Sigmoid colon (tissue), 6 donors: ENCODE measurements at regions not wholly inside any gene's neighbourhood (a gene's known extent, or its start where the extent isn't known, plus 50 kb on each side); places are given as distances from the start of the nearest gene placed in this dataset.

ENCODE experiments used
- DNase-seq: peaks from one replicate; pipeline ENCODE4 v3.0.0-alpha.2; 2019
- H3K27ac ChIP-seq, 4 donors: fragments of 200-600 bp; sonication (generic); one replicate each; pipeline ENCODE4 v1.5.1; 2016 to 2019; ENCODE audit warnings: mild to moderate bottlenecking in 1 of 4
- H3K27me3 ChIP-seq, 3 donors: fragments of 200-600 bp; sonication (generic); one replicate each; pipeline ENCODE4 v1.5.1; 2019; ENCODE audit warnings: mild to moderate bottlenecking in 1 of 3
- H3K36me3 ChIP-seq, 4 donors: fragments of 200-600 bp; sonication (generic); one replicate each; pipeline ENCODE4 v1.5.1; 2016 to 2019
- H3K4me1 ChIP-seq, 4 donors: fragments of 200-600 bp; sonication (generic); one replicate each; pipeline ENCODE4 v1.5.1; 2017 to 2019
- H3K4me3 ChIP-seq, 4 donors: fragments of 200-600 bp; sonication (generic); one replicate each; pipeline ENCODE4 v1.5.1; 2017 to 2019; ENCODE audit warnings: mild to moderate bottlenecking in 2 of 4, moderate library complexity in 1 of 4
- H3K9me3 ChIP-seq, 4 donors: fragments of 200-600 bp in 3 of 4; sonication (generic) in 3 of 4; one replicate each; pipeline versions ENCODE4 v1.5.1 to v1.6.1; 2013 to 2019
- CTCF ChIP-seq, 4 experiments: fragments of 450-650 bp in 3 of 4; fragments of 200-600 bp in 1 of 4; IDR thresholded peaks; one replicate each; pipeline ENCODE4 v1.5.1; 2016 to 2019; ENCODE audit warnings: antibody characterized with exemption in 4 of 4, mild to moderate bottlenecking in 3 of 4, moderate library complexity in 2 of 4
- EP300 ChIP-seq, 4 donors: sonication (generic); formaldehyde crosslinking; IDR thresholded peaks; one replicate each; pipeline ENCODE4 v1.6.1; 2017; ENCODE audit warnings: antibody characterized with exemption in 4 of 4
- POLR2A ChIP-seq, 2 donors: fragments of 450-650 bp; IDR thresholded peaks; one replicate each; pipeline ENCODE4 v1.6.1; 2016; ENCODE audit warnings: antibody characterized with exemption in 2 of 2, mild to moderate bottlenecking in 2 of 2, moderate library complexity in 2 of 2
- POLR2AphosphoS5 ChIP-seq, 4 donors: sonication (generic); formaldehyde crosslinking; IDR thresholded peaks; one replicate each; pipeline ENCODE4 v1.6.1; 2017; ENCODE audit warnings: antibody characterized with exemption in 4 of 4
- WGBS, 2 donors: extraction: QIAGEN DNeasy Blood & Tissue Kit; methylation state at CpG; one replicate each; pipeline ENCODE4 v1.1.7; 2013; 5-methylcytosine and 5-hydroxymethylcytosine counted together
- intact Hi-C: fragments of 100-400 bp; cut with DNase I; formaldehyde crosslinking; loops from one replicate; pipeline ENCODE4 v1.15.1; 2023
- donor health status: healthy with polysubstance abuse.
- donor health status: healthy.

- intact Hi-C loops = no loop called here
- DNase-seq = no peak
- Histone ChIP-seq H3K36me3 (no peaks in the 10 kb centered on the region), H3K27ac (no peak overlapping the region), H3K27me3 (no peaks in the 10 kb centered on the region), H3K4me3 (no peak overlapping the region), H3K4me1 (no peaks in the 10 kb centered on the region), H3K9me3 (no peaks in the 10 kb centered on the region)
- TF ChIP-seq CTCF (IDR thresholded peaks at IDR 0.05) (no peak), POLR2A (IDR thresholded peaks at IDR 0.05) (no peak), POLR2AphosphoS5 (IDR thresholded peaks at IDR 0.05) (no peak), EP300 (IDR thresholded peaks at IDR 0.05) (no peak)
- WGBS, 2 donors = 69% methylated on average over 8 of the region's 8 CpGs
Observed at GRCh38 chr14:78090864-78091263, 79.3 kb upstream of the NRXN3 start.

DNA sequence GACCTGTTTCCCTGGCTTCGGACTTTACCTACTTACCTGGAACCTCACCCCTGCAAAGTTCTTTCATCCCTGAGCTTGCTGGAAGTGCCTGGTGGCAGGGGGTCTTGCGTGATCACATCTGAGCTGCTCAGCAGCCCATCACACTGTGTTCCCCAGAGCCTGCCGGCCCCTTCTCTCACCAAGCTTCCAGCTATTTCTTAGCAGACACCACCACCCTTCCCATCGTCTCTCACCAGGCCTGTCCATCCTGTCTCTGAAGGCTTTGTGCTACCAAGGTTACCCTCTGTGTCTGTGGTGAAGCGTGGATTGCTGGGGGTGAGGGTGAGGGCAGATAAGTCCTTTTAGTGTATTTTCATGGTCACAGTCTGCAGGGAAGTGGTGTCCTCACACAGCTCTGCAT lies 78.8 kb upstream of the NRXN3 start:
- Histone ChIP-seq H3K27ac (no peak overlapping the region), H3K27me3 (no peaks in the 10 kb centered on the region), H3K4me3 (no peak overlapping the region), H3K9me3 (no peaks in the 10 kb centered on the region), H3K4me1 (no peaks in the 10 kb centered on the region), H3K36me3 (no peaks in the 10 kb centered on the region)
- 82% methylated on average over 5 of the region's 5 CpGs for WGBS, 2 donors
- no peak for DNase-seq
- TF ChIP-seq CTCF (IDR thresholded peaks at IDR 0.05) = no peak
- no peak for TF ChIP-seq EP300 (IDR thresholded peaks at IDR 0.05)
- no peak for TF ChIP-seq POLR2AphosphoS5 (IDR thresholded peaks at IDR 0.05)
- no peak for TF ChIP-seq POLR2A (IDR thresholded peaks at IDR 0.05)
- intact Hi-C loops = no loop called here

DNA sequence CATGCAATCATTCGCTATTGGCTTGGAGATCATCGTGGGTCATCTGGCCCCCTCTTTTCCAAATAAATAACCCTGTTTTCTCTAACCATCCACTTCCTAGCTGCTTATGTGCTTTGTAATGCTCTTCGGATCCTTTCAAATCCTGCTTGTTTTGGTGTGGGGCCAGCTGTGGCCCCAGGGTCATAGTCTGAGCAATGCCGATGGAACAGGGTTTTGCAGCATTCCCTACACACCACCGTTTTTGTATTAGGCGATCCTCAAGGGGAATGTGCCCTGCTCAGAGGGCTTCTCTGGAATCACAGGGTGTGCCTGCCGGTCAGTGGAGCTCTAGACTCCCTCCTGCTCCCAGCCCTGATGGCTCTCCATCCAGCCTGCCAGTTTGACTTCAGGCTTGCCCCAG lies 78.1 kb upstream of the NRXN3 start:
- H3K4me1 ChIP-seq = no peaks in the 10 kb centered on the region
- 55 to 65% methylated on average over 7 of the region's 7 CpGs for WGBS, 2 donors
- intact Hi-C loops = no loop called here
- TF ChIP-seq CTCF (IDR thresholded peaks at IDR 0.05) (no peak), POLR2A (IDR thresholded peaks at IDR 0.05) (no peak), EP300 (IDR thresholded peaks at IDR 0.05) (no peak), POLR2AphosphoS5 (IDR thresholded peaks at IDR 0.05) (no peak)
- H3K27me3 ChIP-seq = no peaks in the 10 kb centered on the region
- H3K9me3 ChIP-seq = no peaks in the 10 kb centered on the region
- H3K36me3 ChIP-seq = no peaks in the 10 kb centered on the region
- no peak overlapping the region for H3K27ac ChIP-seq
- no peak overlapping the region for H3K4me3 ChIP-seq
- no peak for DNase-seq

DNA sequence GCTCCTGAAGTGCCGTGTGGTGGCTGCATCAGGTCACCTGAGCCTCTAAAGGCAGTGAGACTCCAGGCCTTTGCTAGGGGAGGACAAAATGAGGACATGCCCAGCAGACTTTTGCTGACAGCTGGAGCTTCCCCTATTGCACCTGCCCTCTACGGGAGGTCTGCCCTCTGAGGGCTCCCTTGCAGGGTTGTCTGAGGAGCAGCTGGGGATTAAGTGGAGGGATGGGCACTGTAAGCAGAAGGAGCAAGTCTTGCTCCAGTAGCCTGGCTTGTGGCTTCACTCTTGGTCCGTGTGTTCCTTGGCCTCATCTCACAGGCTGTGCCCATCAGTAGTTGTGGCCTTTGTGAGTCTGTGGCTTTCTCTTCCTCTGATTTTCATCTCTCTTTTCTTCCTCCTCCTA lies 66.9 kb upstream of the NRXN3 start:
- intact Hi-C loops = no loop called here
- TF ChIP-seq CTCF (IDR thresholded peaks at IDR 0.05) (no peak), POLR2AphosphoS5 (IDR thresholded peaks at IDR 0.05) (no peak), EP300 (IDR thresholded peaks at IDR 0.05) (no peak)
- Histone ChIP-seq H3K9me3 (no peaks in the 10 kb centered on the region), H3K27ac (no peak overlapping the region), H3K36me3 (no peaks in the 10 kb centered on the region), H3K27me3 (no peaks in the 10 kb centered on the region), H3K4me3 (no peak overlapping the region), H3K4me1 (no peaks in the 10 kb centered on the region)
- 60 to 74% methylated on average over 3 of the region's 3 CpGs for WGBS, 2 donors
- no peak for DNase-seq

DNA sequence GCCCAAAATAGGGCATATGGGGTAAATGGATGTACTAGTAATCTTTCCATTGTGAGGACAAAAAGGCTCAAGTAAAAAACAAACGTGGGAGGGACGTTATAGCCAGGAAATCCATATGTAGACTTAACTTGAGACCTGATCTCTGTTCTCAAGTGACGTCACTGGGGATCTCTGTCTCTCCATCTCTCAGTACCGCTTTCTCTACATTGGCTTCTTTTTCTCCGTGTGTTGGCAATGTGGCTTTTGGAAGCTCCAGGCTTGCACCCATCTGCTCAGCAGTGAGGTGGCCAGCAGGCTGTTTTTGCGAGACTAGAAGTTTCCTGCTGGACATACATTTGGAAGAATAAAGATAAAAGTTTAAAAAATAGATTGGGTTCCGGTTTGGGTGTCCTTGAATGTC lies 66.0 kb upstream of the NRXN3 start:
- Histone ChIP-seq H3K4me3 (no peak overlapping the region), H3K27ac (no peak overlapping the region), H3K4me1 (no peaks in the 10 kb centered on the region), H3K27me3 (no peaks in the 10 kb centered on the region), H3K9me3 (no peaks in the 10 kb centered on the region), H3K36me3 (no peaks in the 10 kb centered on the region)
- intact Hi-C loops = no loop called here
- TF ChIP-seq POLR2A (IDR thresholded peaks at IDR 0.05) (no peak), CTCF (IDR thresholded peaks at IDR 0.05) (no peak), POLR2AphosphoS5 (IDR thresholded peaks at IDR 0.05) (no peak), EP300 (IDR thresholded peaks at IDR 0.05) (no peak)
- 67 to 75% methylated on average over 7 of the region's 7 CpGs for WGBS, 2 donors
- DNase-seq = no peak
